ENCODE measurements at regions not wholly inside any gene's neighbourhood (a gene's known extent, or its start where the extent isn't known, plus 50 kb on each side); places are given as distances from the start of the nearest gene placed in this dataset.

DNA sequence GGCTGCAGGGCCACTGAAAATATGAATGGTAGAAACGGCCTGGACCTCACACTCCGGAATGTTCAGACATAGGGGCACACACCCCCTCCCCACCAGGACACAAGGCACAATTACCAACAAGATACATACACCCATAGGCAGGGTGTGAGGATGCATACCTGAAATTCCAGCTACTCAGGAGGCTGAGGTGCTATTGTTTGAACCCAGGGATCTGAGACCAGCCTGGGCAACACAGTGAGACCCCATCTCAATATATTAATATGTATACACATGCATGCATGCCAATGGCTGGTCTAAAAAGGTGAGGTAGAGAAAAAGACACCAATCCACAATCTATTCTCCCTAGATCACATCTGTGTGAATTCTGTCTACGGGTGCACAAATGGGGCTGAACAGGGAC, 403.3 kb downstream of the SHANK2 start:
- Mint-ChIP-seq H3K27ac (no peak overlapping the region), H3K4me3 (no peak overlapping the region), H3K4me1 (no peaks in the 10 kb centered on the region), H3K27me3 (no peaks in the 10 kb centered on the region), H3K36me3 (no peaks in the 10 kb centered on the region), H3K9me3 (no peaks in the 10 kb centered on the region)
- DNase-seq (no peak), ATAC-seq (ENCODE audit: low read depth) (no peak)
- POLR2A ChIA-PET, result no interaction called here

GRCh38 chr11:70851308-70851707, 401.1 kb downstream of the SHANK2 start:
- H3K9me3 Mint-ChIP-seq, result no peaks in the 10 kb centered on the region
- no peaks in the 10 kb centered on the region for H3K36me3 Mint-ChIP-seq
- ATAC-seq (ENCODE audit: low read depth), result no peak
- no peak for DNase-seq
- no peak overlapping the region for H3K27ac Mint-ChIP-seq
- H3K27me3 Mint-ChIP-seq, result no peaks in the 10 kb centered on the region
- no peaks in the 10 kb centered on the region for H3K4me1 Mint-ChIP-seq
- POLR2A ChIA-PET, result no interaction called here
- no peak overlapping the region for H3K4me3 Mint-ChIP-seq

DNA sequence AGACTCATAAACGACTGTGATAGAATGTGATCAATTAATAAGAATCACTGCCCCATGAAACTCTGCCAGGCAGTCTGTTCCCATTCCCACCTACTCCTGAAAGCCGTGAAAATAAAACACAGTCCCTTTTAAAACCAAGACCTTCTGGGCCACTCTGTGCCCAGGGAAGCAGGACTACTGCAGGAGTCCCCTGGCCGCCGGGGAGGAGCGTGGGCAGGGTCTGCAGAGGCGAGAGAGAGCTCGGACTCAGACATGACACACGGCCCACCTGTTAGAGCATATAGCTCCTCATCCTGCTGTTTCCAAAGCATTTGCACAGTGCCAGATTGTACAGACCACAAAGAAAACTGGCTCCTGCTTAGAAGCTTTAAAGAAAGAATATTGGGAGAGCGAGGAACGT, 400.5 kb downstream of the SHANK2 start:
- DNase-seq (no peak), ATAC-seq (ENCODE audit: low read depth) (no peak)
- Mint-ChIP-seq H3K27ac (no peak overlapping the region), H3K4me1 (no peaks in the 10 kb centered on the region), H3K9me3 (no peaks in the 10 kb centered on the region), H3K4me3 (no peak overlapping the region), H3K36me3 (no peaks in the 10 kb centered on the region), H3K27me3 (no peaks in the 10 kb centered on the region)
- POLR2A ChIA-PET, result no interaction called here

- Mint-ChIP-seq H3K27me3 (no peaks in the 10 kb centered on the region), H3K4me3 (no peak overlapping the region), H3K36me3 (no peaks in the 10 kb centered on the region), H3K27ac (no peak overlapping the region), H3K9me3 (no peaks in the 10 kb centered on the region), H3K4me1 (no peaks in the 10 kb centered on the region)
- no peak for ATAC-seq (ENCODE audit: low read depth)
- no peak for DNase-seq
- POLR2A ChIA-PET, result no interaction called here
Observed at GRCh38 chr11:70853068-70853769, 399.2 kb downstream of the SHANK2 start.

- ATAC-seq (ENCODE audit: low read depth), result no peak
- Mint-ChIP-seq H3K4me3 (no peak overlapping the region), H3K4me1 (no peaks in the 10 kb centered on the region), H3K27ac (no peak overlapping the region), H3K36me3 (no peaks in the 10 kb centered on the region), H3K27me3 (no peaks in the 10 kb centered on the region), H3K9me3 (no peaks in the 10 kb centered on the region)
- POLR2A ChIA-PET, result no interaction called here
- no peak for DNase-seq
Observed at GRCh38 chr11:70853770-70854108, 398.6 kb downstream of the SHANK2 start.

GRCh38 chr11:70854201-70854600, 398.2 kb downstream of the SHANK2 start:
- ATAC-seq (ENCODE audit: low read depth) (no peak), DNase-seq (no peak)
- POLR2A ChIA-PET, result no interaction called here
- H3K27me3 Mint-ChIP-seq, result no peaks in the 10 kb centered on the region
- no peaks in the 10 kb centered on the region for H3K9me3 Mint-ChIP-seq
- no peak overlapping the region for H3K4me3 Mint-ChIP-seq
- H3K27ac Mint-ChIP-seq, result no peak overlapping the region
- no peaks in the 10 kb centered on the region for H3K36me3 Mint-ChIP-seq
- H3K4me1 Mint-ChIP-seq, result no peaks in the 10 kb centered on the region

- Mint-ChIP-seq H3K27me3 (no peaks in the 10 kb centered on the region), H3K36me3 (no peaks in the 10 kb centered on the region), H3K9me3 (no peaks in the 10 kb centered on the region), H3K27ac (no peak overlapping the region), H3K4me1 (no peaks in the 10 kb centered on the region), H3K4me3 (no peak overlapping the region)
- POLR2A ChIA-PET, result no interaction called here
- DNase-seq (no peak), ATAC-seq (ENCODE audit: low read depth) (no peak)
Observed at GRCh38 chr11:70854901-70855556, 397.3 kb downstream of the SHANK2 start.

DNA sequence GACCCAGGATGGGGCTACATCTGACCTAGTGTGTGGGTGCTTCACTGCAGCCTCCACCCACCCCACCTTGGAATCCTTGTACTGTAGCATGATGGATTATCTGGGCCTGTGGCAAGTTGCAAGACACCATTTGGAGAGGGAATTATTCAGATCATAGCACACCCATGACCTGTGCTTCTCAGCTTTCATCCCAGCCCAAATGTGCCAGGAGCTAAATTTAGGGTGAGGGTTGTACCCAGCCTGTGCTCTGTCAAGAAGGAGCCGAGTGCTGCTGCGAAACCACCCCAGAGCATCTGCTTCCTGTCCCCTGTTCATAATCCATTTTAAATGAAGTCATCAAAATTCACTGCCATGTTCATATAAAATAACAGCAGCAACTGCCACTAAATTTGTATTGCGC, 394.5 kb downstream of the SHANK2 start:
- no peaks in the 10 kb centered on the region for H3K9me3 Mint-ChIP-seq
- DNase-seq (no peak), ATAC-seq (ENCODE audit: low read depth) (no peak)
- POLR2A ChIA-PET, result no interaction called here
- no peak overlapping the region for H3K4me3 Mint-ChIP-seq
- no peak overlapping the region for H3K27ac Mint-ChIP-seq
- H3K36me3 Mint-ChIP-seq, result no peaks in the 10 kb centered on the region
- H3K4me1 Mint-ChIP-seq, result no peaks in the 10 kb centered on the region
- no peaks in the 10 kb centered on the region for H3K27me3 Mint-ChIP-seq

GRCh38 chr11:70859180-70859579, 393.2 kb downstream of the SHANK2 start:
- DNase-seq (no peak), ATAC-seq (ENCODE audit: low read depth) (no peak)
- no peak overlapping the region for H3K4me3 Mint-ChIP-seq
- H3K27me3 Mint-ChIP-seq, result no peaks in the 10 kb centered on the region
- POLR2A ChIA-PET, result no interaction called here
- H3K4me1 Mint-ChIP-seq, result no peaks in the 10 kb centered on the region
- no peaks in the 10 kb centered on the region for H3K36me3 Mint-ChIP-seq
- H3K9me3 Mint-ChIP-seq, result no peaks in the 10 kb centered on the region
- H3K27ac Mint-ChIP-seq, result no peak overlapping the region

GRCh38 chr11:70860888-70861287, 391.5 kb downstream of the SHANK2 start:
- H3K36me3 Mint-ChIP-seq, result no peaks in the 10 kb centered on the region
- no peaks in the 10 kb centered on the region for H3K4me1 Mint-ChIP-seq
- no peak overlapping the region for H3K27ac Mint-ChIP-seq
- H3K27me3 Mint-ChIP-seq, result no peaks in the 10 kb centered on the region
- ATAC-seq (ENCODE audit: low read depth) (no peak), DNase-seq (no peak)
- POLR2A ChIA-PET, result no interaction called here
- H3K9me3 Mint-ChIP-seq, result no peaks in the 10 kb centered on the region
- no peak overlapping the region for H3K4me3 Mint-ChIP-seq

DNA sequence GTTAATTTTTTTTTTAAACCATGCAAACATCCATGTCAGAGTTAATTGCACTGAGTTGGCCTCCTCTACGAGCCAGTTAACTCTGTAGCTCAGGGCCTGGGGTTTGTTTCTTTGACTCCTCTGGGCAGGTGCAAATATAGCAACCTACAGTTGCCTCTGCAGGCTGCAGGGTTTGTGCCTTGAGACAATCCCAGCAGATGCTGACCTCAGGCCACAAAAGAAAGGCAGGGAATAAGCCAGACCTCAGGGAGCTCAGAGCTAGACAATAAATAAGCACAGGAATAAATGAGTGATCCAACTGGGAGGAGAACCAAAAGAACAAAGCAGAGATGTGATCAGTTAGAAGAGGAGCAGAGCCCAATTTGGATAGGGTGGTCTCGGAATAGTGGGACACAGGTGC, 390.8 kb downstream of the SHANK2 start:
- H3K27me3 Mint-ChIP-seq, result no peaks in the 10 kb centered on the region
- POLR2A ChIA-PET, result no interaction called here

GRCh38 chr11:70862093-70862492, 390.3 kb downstream of the SHANK2 start:
- DNase-seq (no peak), ATAC-seq (ENCODE audit: low read depth) (no peak)
- Mint-ChIP-seq H3K27me3 (no peaks in the 10 kb centered on the region), H3K4me1 (no peaks in the 10 kb centered on the region), H3K27ac (no peak overlapping the region), H3K9me3 (no peaks in the 10 kb centered on the region), H3K36me3 (no peaks in the 10 kb centered on the region), H3K4me3 (no peak overlapping the region)
- POLR2A ChIA-PET, result no interaction called here

More for the DNA sequence above, 390.8 kb downstream of the SHANK2 start:
- no peaks in the 10 kb centered on the region for H3K36me3 Mint-ChIP-seq
- no peak for ATAC-seq (ENCODE audit: low read depth)
- no peak overlapping the region for H3K27ac Mint-ChIP-seq
- no peaks in the 10 kb centered on the region for H3K9me3 Mint-ChIP-seq
- no peak overlapping the region for H3K4me3 Mint-ChIP-seq
- DNase-seq, result no peak
- no peaks in the 10 kb centered on the region for H3K4me1 Mint-ChIP-seq

DNA sequence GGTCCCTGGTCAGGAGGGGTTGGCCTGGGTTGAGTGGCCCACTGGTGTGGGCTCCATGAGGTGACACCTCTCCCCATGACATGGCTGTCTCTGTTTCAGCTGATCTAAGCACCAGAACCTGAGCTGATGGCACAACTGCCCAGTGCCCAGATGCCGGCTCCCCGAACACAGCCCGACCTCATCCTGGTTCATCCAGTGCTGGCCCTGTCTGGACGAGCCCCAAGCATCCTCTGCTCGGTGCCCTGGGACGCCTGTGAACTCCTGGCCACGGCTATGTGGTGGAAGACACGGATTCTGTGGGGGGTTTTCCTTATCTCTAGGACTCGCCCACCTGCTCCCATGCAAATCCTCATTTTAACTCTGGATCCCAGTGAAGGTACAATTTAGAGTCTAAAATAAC, 389.2 kb downstream of the SHANK2 start:
- no peaks in the 10 kb centered on the region for H3K4me1 Mint-ChIP-seq
- POLR2A ChIA-PET, result no interaction called here
- no peaks in the 10 kb centered on the region for H3K27me3 Mint-ChIP-seq
- H3K4me3 Mint-ChIP-seq, result no peak overlapping the region
- H3K27ac Mint-ChIP-seq, result no peak overlapping the region
- no peak for DNase-seq
- no peaks in the 10 kb centered on the region for H3K9me3 Mint-ChIP-seq
- ATAC-seq (ENCODE audit: low read depth), result no peak
- H3K36me3 Mint-ChIP-seq, result no peaks in the 10 kb centered on the region

- H3K4me3 Mint-ChIP-seq, result no peak overlapping the region
- no peak overlapping the region for H3K27ac Mint-ChIP-seq
- ATAC-seq (ENCODE audit: low read depth) (no peak), DNase-seq (no peak)
- H3K27me3 Mint-ChIP-seq, result no peaks in the 10 kb centered on the region
- no peaks in the 10 kb centered on the region for H3K9me3 Mint-ChIP-seq
- H3K36me3 Mint-ChIP-seq, result no peaks in the 10 kb centered on the region
- POLR2A ChIA-PET, result no interaction called here
- H3K4me1 Mint-ChIP-seq, result no peaks in the 10 kb centered on the region
Observed at GRCh38 chr11:70863993-70864392, 388.4 kb downstream of the SHANK2 start.

DNA sequence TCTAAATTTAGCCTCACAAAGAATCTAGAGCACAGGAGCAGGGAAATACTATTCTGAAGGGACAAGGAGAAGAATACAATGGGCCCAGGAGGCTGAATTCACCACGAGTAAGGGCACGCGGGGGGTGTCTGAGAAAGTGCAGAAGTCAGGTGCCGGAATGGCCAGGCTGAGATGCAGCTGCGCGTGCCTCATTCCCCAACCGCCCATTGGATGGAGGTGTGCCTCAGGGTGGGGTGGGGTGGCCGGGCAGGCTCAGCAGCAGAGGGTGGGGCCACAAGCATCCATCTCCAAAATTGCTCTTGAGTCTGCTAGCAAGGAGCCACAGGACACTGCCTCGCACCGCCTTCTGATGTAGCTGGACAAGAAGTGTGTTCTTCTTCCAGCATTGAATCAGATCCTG, 387.0 kb downstream of the SHANK2 start:
- no peak for DNase-seq
- H3K4me1 Mint-ChIP-seq, result no peaks in the 10 kb centered on the region
- H3K4me3 Mint-ChIP-seq, result no peak overlapping the region
- H3K27ac Mint-ChIP-seq, result no peak overlapping the region
- POLR2A ChIA-PET, result no interaction called here
- no peaks in the 10 kb centered on the region for H3K27me3 Mint-ChIP-seq
- no peaks in the 10 kb centered on the region for H3K9me3 Mint-ChIP-seq
- no peaks in the 10 kb centered on the region for H3K36me3 Mint-ChIP-seq
- ATAC-seq (ENCODE audit: low read depth), result no peak

Measured in activated naive CD8-positive, alpha-beta T cell treated with anti-CD3 and anti-CD28 coated beads, Interleukin-2, amount 10 ng/mL, durations not matched to agents 7 days and 5 days (primary cell).